ENCODE measurements at regions not wholly inside any gene's neighbourhood (a gene's known extent, or its start where the extent isn't known, plus 50 kb on each side); places are given as distances from the start of the nearest gene placed in this dataset.

GRCh38 chr4:83852085-83852451, 316.2 kb downstream of the GPAT3 start:
- Histone ChIP-seq H3K4me1 (replicated peaks in 1 of 2; ENCODE audit: control insufficient read depth in 2 of 2, insufficient read depth in 2 of 2, low read length in 2 of 2) (no peaks in the 10 kb centered on the region), H3K4me3 (no peak overlapping the region), H2AFZ (ENCODE audit: low read depth, low read length) (no peak overlapping the region), H3K27ac (ENCODE audit: extremely low read depth, low read depth, low read length) (no peak overlapping the region), H3K4me2 (ENCODE audit: insufficient read depth, low read length) (no peak overlapping the region), H3K27me3 (ENCODE audit: control insufficient read depth in 2 of 2, insufficient read depth in 2 of 2, low read length in 2 of 2) (peaks cover 0 to 3% of the 10 kb centered on the region in 2 experiments; a peak in 1 of 5 replicates), H3K9me3 (replicated peaks; ENCODE audit: control insufficient read depth, insufficient read depth, low read depth, low read length) (no peaks in the 10 kb centered on the region), H3K9ac (ENCODE audit: insufficient read depth in 1 of 2, low read depth in 2 of 2, low read length in 2 of 2) (no peak overlapping the region), H4K20me1 (replicated peaks; ENCODE audit: control insufficient read depth, insufficient read depth, low read length) (no peaks in the 10 kb centered on the region), H3K36me3 (ENCODE audit: control insufficient read depth, insufficient read depth, low read length) (no peaks in the 10 kb centered on the region), H3K79me2 (ENCODE audit: control insufficient read depth, insufficient read depth, low read length) (no peaks in the 10 kb centered on the region), H3K9me1 (ENCODE audit: control insufficient read depth, insufficient read depth, low read length) (no peaks in the 10 kb centered on the region)
- POLR2A ChIA-PET = no interaction called here
- no TSS peak for BruUV-seq (replicated peaks)
- no peak for DNase-seq (ENCODE audit: extremely low read depth in 1 of 4, low spot score in 3 of 4)
- in situ Hi-C loops (cut with MboI) (no loop called here), intact Hi-C loops (cut with micrococcal nuclease) (no loop called here)
- WGBS (ENCODE audit: insufficient coverage, low coverage, missing lambda C conversion rate) = 0% methylated on average over 1 of the region's 1 CpG
- CTCF ChIA-PET (ENCODE audit: low intra/inter-chr PET ratio) = no interaction called here
- ATAC-seq = no peak
- FAIRE-seq = no peak
- TF ChIP-seq CHD7 (IDR thresholded peaks at IDR 0.05; ENCODE audit: low read depth, low read length) = no peak
- no peak for TF ChIP-seq XRCC5 (IDR thresholded peaks at IDR 0.05; ENCODE audit: low read depth, low read length)
- TF ChIP-seq ARNT (IDR thresholded peaks at IDR 0.05) = no peak
- no peak for TF ChIP-seq ZNF507 (tag; conservative IDR thresholded peaks at IDR 0.05)
- TF ChIP-seq ZNF717 (CRISPR knock-in tag; IDR thresholded peaks at IDR 0.05) = no peak
- no peak for TF ChIP-seq KDM2B (CRISPR knock-in tag; IDR thresholded peaks at IDR 0.05)
- TF ChIP-seq ATF6 (CRISPR knock-in tag; IDR thresholded peaks at IDR 0.05) = no peak
- TF ChIP-seq TBP (optimal IDR thresholded peaks at IDR 0.05; ENCODE audit: low read depth, low read length) = no peak
- no peak for TF ChIP-seq ZKSCAN1 (IDR thresholded peaks at IDR 0.05; ENCODE audit: low read depth, low read length)
- TF ChIP-seq ZNF24 (IDR thresholded peaks at IDR 0.05) = no peak
- TF ChIP-seq DNMT1 (IDR thresholded peaks at IDR 0.05) = no peak
- TF ChIP-seq GABPB1 (CRISPR knock-in tag; IDR thresholded peaks at IDR 0.05) = no peak
- TF ChIP-seq MAX (CRISPR knock-in tag; IDR thresholded peaks at IDR 0.05) = no peak

Data from K562 (cell line).